Fibroblast of lung (primary cell): ENCODE measurements at regions not wholly inside any gene's neighbourhood (a gene's known extent, or its start where the extent isn't known, plus 50 kb on each side); places are given as distances from the start of the nearest gene placed in this dataset.

Experiments used
- DNase-seq, 2 donors: peaks; one replicate each; pipeline versions ENCODE4 v3.0.0 to v3.0.0-alpha.2; 2010; ENCODE audit warnings: low read depth in 2 of 2
- H2AFZ ChIP-seq: 2 replicates; pipeline ENCODE4 v1.5.1; 2012; ENCODE audit warnings: low read length, control low read depth, inconsistent platforms
- H3K27ac ChIP-seq: 2 replicates; pipeline ENCODE4 v1.5.1; 2011; ENCODE audit warnings: low read length, control low read depth; ENCODE audit not compliant: insufficient read depth
- H3K27me3 ChIP-seq: 2 replicates; pipeline ENCODE4 v1.5.1; 2011; ENCODE audit warnings: mild to moderate bottlenecking, low read length; ENCODE audit not compliant: control insufficient read depth, insufficient read depth
- H3K36me3 ChIP-seq: 2 replicates; pipeline ENCODE4 v1.5.1; 2011; ENCODE audit warnings: low read length; ENCODE audit not compliant: control insufficient read depth, insufficient read depth
- H3K4me1 ChIP-seq: 2 replicates; pipeline ENCODE4 v1.5.1; 2011; ENCODE audit warnings: low read length; ENCODE audit not compliant: control insufficient read depth, insufficient read depth; ENCODE audit errors: extremely low read depth
- H3K4me2 ChIP-seq: 2 replicates; pipeline ENCODE4 v1.5.1; 2011; ENCODE audit warnings: low read length, control low read depth; ENCODE audit not compliant: insufficient read depth; ENCODE audit errors: extremely low read depth
- H3K4me3 ChIP-seq, 4 experiments: fragments of 200-600 bp in 1 of 4; sonication (generic) in 1 of 4; replicated peaks in 1 of 4; 2 replicates each; pipeline ENCODE4 v1.5.1; 2011 to 2016; ENCODE audit warnings: low read length in 4 of 4, low read depth in 3 of 4, mild to moderate bottlenecking in 3 of 4, control low read depth in 2 of 4, inconsistent platforms in 1 of 4, mixed read lengths in 1 of 4; ENCODE audit not compliant: insufficient read depth in 1 of 4; ENCODE audit errors: control extremely low read depth in 1 of 4
- H3K79me2 ChIP-seq: 2 replicates; pipeline ENCODE4 v1.5.1; 2012; ENCODE audit warnings: mild to moderate bottlenecking, low read length, inconsistent platforms; ENCODE audit not compliant: control insufficient read depth, insufficient read depth
- H3K9ac ChIP-seq: 2 replicates; pipeline ENCODE4 v1.5.1; 2011; ENCODE audit warnings: mild to moderate bottlenecking, low read length, control low read depth; ENCODE audit not compliant: insufficient read depth
- H3K9me3 ChIP-seq: 2 replicates; pipeline ENCODE4 v1.5.1; 2012; ENCODE audit warnings: low read depth, low read length; ENCODE audit not compliant: control insufficient read depth, insufficient read depth
- H4K20me1 ChIP-seq: 2 replicates; pipeline ENCODE4 v1.5.1; 2011; ENCODE audit warnings: low read length; ENCODE audit not compliant: control insufficient read depth, insufficient read depth; ENCODE audit errors: extremely low read depth
- EZH2 ChIP-seq: IDR thresholded peaks from 2 replicates; pipeline ENCODE4 v1.5.1; 2012; ENCODE audit warnings: low read length, control low read depth, mild to moderate bottlenecking; ENCODE audit errors: missing control alignments
- TF ChIP-seq, protein P1 (sequence below), 2 donors: IDR thresholded peaks in 1 of 2; conservative IDR thresholded peaks in 1 of 2; 1 replicate in 1 of 2; 2 replicates in 1 of 2; pipeline ENCODE4 v1.5.1; 2011 to 2012; ENCODE audit warnings: low read length in 2 of 2, control low read depth in 1 of 2, inconsistent platforms in 1 of 2, low read depth in 1 of 2, mild to moderate bottlenecking in 1 of 2

DNA sequence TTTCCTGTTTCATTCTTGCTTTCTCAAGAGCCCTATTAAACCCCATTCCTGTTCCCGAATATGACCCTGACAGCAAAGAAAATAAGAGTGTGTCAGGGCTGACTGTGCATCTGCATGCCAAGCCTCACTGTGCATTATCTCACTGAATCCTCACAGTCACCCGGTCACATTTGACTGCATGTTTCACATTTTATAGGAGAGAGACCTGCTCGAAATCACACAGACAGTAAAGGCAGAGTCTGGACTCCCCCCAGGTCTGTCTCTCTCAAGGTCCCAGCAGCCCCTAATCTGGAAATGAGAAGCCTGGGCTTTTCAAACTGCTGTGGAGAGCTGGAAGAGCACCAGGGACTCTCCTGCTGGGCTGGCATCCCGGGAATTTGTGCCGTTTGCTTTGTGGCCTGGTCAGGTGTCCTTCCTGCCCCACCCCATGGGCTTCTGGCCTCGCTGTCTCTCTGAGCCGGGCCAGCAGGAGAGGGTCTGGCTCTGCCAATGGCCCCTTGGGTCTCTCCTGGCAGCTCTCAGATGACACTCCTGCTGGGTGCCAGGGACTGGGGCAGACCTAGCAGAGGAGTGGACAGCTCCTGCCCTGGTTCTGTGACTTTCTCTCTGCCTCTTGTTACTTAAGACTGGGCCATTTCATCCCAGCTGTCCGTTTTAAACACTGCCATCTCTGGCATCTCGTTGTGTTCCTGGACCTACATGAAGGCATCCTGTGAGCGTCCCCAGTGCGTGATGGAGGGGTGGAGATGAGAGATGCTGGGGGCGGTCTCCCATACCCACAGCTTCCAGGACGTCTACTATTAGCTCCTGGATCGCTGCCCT, 173.6 kb downstream of the ARHGAP12 start:
- Histone ChIP-seq H3K27ac (no peak overlapping the region), H3K9ac (no peak overlapping the region), H3K36me3 (no peaks in the 10 kb centered on the region), H4K20me1 (no peaks in the 10 kb centered on the region), H3K79me2 (peaks cover 2% of the 10 kb centered on the region), H3K4me1 (peaks cover 8% of the 10 kb centered on the region), H2AFZ (no peak overlapping the region), H3K27me3 (no peaks in the 10 kb centered on the region), H3K9me3 (no peaks in the 10 kb centered on the region), H3K4me2 (no peak overlapping the region), H3K4me3 (no peak overlapping the region)
- no peak for DNase-seq
- TF ChIP-seq, protein P1, sequence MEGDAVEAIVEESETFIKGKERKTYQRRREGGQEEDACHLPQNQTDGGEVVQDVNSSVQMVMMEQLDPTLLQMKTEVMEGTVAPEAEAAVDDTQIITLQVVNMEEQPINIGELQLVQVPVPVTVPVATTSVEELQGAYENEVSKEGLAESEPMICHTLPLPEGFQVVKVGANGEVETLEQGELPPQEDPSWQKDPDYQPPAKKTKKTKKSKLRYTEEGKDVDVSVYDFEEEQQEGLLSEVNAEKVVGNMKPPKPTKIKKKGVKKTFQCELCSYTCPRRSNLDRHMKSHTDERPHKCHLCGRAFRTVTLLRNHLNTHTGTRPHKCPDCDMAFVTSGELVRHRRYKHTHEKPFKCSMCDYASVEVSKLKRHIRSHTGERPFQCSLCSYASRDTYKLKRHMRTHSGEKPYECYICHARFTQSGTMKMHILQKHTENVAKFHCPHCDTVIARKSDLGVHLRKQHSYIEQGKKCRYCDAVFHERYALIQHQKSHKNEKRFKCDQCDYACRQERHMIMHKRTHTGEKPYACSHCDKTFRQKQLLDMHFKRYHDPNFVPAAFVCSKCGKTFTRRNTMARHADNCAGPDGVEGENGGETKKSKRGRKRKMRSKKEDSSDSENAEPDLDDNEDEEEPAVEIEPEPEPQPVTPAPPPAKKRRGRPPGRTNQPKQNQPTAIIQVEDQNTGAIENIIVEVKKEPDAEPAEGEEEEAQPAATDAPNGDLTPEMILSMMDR (conservative IDR thresholded peaks at IDR 0.05 in 1 of 2, IDR thresholded peaks at IDR 0.05 in 1 of 2; ENCODE audit: low read depth in 1 of 2, low read length in 2 of 2) = no peak
- no peak for TF ChIP-seq EZH2

DNA sequence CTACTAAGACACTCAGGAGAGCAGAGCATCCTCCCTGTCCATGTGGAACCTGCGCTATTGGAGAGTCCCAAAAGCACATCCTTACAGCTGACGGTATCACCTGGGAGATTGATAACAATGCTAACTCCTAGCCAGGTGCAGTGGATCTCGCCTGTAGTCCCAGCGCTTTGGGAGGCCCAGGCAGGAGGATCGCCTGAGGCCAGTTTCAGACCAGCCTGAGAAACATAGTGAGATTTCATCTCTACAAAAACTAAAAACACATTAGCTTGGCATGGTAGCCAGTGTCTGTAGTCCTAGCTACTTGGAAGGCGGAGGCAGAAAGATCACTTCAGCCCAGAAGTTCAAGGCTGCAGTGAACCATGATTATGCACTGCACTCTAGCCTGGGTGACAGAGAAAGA, 174.9 kb downstream of the ARHGAP12 start:
- TF ChIP-seq, protein P1 (conservative IDR thresholded peaks at IDR 0.05 in 1 of 2, IDR thresholded peaks at IDR 0.05 in 1 of 2; ENCODE audit: low read depth in 1 of 2, low read length in 2 of 2) = no peak
- TF ChIP-seq EZH2 = no peak
- Histone ChIP-seq H2AFZ (no peak overlapping the region), H3K9ac (no peak overlapping the region), H3K27me3 (no peaks in the 10 kb centered on the region), H4K20me1 (no peaks in the 10 kb centered on the region), H3K79me2 (no peaks in the 10 kb centered on the region), H3K4me1 (peaks cover 19% of the 10 kb centered on the region), H3K36me3 (no peaks in the 10 kb centered on the region), H3K4me3 (no peak overlapping the region), H3K9me3 (no peaks in the 10 kb centered on the region), H3K27ac (no peak overlapping the region), H3K4me2 (no peak overlapping the region)
- no peak for DNase-seq

DNA sequence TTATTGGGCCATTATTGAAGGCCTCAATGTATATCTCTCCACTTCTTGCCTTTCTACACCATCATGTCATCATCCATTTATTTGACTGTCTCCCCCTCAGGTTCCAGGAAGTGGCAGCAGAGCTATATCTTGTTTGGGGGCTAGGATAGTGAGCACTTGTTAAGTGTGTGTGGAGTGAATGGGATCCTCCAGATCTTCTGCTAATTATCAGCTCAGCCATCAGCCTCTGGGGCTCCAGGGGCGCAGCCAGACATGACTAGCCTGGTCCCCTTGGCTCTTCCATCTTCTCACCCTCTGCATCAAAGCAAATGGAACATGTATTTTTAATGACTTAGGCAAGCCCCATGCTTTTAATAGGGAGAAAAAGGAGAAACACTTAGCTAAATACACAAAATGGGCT, 176.5 kb downstream of the ARHGAP12 start:
- Histone ChIP-seq H3K27me3 (no peaks in the 10 kb centered on the region), H3K4me1 (peaks cover 17% of the 10 kb centered on the region), H3K9me3 (no peaks in the 10 kb centered on the region), H3K27ac (no peak overlapping the region), H2AFZ (no peak overlapping the region), H3K79me2 (no peaks in the 10 kb centered on the region), H4K20me1 (no peaks in the 10 kb centered on the region), H3K36me3 (no peaks in the 10 kb centered on the region), H3K4me3 (no peak overlapping the region), H3K9ac (no peak overlapping the region), H3K4me2 (no peak overlapping the region)
- TF ChIP-seq, protein P1 (conservative IDR thresholded peaks at IDR 0.05 in 1 of 2, IDR thresholded peaks at IDR 0.05 in 1 of 2; ENCODE audit: low read depth in 1 of 2, low read length in 2 of 2) = no peak
- TF ChIP-seq EZH2 = no peak
- no peak for DNase-seq
